NCI-H2227 (cell line): ENCODE measurements at regions not wholly inside any gene's neighbourhood (a gene's known extent, or its start where the extent isn't known, plus 50 kb on each side); places are given as distances from the start of the nearest gene placed in this dataset.

Experiments
- DNase-seq: peaks from one replicate; lab custom pipeline; 2025; ENCODE audit not compliant: unreplicated experiment; lab: John Stamatoyannopoulos, UW

GRCh38 chrX:43005561-43005960 is 227.6 kb upstream of the PPP1R2C start:
- DNase-seq: no peak

DNA sequence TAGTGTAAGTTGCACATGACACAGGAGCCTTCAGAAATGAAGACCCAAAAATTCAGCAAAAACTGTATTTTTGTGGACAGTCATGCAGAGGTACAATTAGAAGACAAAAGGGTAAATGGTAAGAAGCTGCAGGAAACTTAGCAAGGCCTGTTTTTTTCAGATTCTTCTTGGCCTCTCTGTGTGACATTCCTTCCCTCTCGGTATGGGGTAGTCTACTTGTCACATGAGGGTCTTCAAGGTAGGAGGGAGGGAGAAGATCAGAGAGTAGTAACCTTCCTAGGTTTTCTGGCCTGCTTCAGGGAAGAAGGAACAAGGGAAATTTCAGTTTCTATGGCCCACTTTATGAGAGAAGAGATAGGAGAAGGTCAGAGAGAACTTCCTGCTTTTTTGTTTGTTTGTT is 230.4 kb upstream of the PPP1R2C start:
- no peak for DNase-seq

DNA sequence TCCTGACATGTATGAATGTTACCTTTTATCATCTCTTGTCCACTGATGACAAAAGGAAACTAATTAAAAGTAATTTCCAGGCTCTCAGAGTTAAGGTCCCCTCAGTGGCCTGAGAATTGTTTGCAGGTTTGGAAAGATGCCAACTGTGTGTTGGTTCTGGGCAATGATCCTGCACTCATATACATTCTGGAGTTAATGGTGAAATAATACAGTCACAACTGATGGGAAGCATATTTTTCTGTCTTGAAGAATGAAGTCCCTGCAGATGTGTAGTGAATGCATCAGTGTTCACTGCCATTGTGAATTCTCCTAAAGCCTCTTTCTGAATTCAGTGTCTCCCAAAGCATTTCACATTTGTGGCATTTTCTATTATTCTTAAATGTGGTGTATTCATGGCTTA is 238.1 kb upstream of the PPP1R2C start:
- peak; percentile 55 for DNase-seq

GRCh38 chrX:43018031-43018430 is 240.1 kb upstream of the PPP1R2C start:
- no peak for DNase-seq

- DNase-seq: no peak
Measured at GRCh38 chrX:43019021-43019420, 241.1 kb upstream of the PPP1R2C start.

GRCh38 chrX:43025806-43026315 is 247.9 kb upstream of the PPP1R2C start:
- no peak for DNase-seq

- DNase-seq: no peak
Measured at GRCh38 chrX:43064096-43064495, 286.1 kb upstream of the PPP1R2C start.

GRCh38 chrX:43065978-43066377 is 288.0 kb upstream of the PPP1R2C start:
- no peak for DNase-seq

GRCh38 chrX:43068639-43069038 is 290.7 kb upstream of the PPP1R2C start:
- DNase-seq: no peak

DNA sequence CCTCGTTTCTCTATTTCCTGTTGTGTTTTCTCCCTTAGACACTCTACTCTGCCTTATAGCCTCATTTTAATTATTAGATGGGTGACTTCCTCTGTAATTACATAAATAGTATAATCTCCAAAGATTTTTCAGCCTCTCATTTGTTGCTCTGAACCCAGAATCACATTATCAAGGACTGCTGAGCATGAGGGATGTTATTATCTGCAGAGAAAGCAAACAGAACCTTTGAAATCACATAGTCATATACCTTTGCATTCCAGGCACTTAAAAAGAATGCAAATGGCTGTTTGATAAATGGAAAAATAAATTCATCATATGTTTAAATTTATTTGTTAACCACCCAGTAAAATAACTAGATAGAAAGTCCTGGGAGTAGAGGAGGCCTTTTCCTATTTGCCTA is 305.1 kb upstream of the PPP1R2C start:
- no peak for DNase-seq

DNA sequence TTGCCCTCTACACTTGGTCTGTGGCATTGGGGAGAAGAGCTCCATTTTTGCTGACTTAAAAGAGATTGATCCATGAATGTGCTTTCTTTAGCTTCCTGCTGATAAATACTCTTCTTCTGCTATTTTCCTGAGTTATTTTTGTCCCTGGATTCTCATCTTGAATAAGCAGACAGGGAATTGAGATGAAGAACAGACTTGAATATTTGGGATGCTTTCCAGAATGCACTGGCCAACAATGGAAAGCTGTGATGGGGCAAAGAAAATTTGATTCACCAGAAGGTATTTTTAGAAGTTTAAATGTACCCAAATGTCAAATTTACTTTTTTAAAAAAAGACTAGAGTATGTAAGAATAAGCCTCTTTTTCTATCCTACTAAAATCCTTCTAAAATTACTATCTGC is 309.9 kb upstream of the PPP1R2C start:
- no peak for DNase-seq

DNA sequence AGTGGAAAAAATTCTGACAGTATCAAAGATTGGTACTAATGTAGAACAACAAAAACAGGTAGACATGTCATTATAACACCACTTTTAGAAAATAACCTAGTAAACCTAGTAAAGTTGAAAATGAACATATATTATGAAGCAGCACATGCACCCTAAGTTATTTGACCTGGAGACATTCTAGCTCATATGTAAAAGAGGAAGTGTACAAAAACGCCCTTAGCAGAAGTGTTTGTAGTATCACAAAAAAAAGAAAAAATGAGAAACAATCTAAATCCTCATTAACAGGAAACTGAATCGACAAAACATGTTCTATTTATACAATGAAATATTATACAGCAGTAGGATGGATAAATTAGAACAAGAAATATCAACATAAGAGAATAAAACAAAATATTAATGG is 318.9 kb upstream of the PPP1R2C start:
- no peak for DNase-seq

GRCh38 chrX:43106009-43106408 is 328.0 kb upstream of the PPP1R2C start:
- DNase-seq: no peak

GRCh38 chrX:43108828-43109227 is 330.9 kb upstream of the PPP1R2C start:
- DNase-seq: no peak

DNA sequence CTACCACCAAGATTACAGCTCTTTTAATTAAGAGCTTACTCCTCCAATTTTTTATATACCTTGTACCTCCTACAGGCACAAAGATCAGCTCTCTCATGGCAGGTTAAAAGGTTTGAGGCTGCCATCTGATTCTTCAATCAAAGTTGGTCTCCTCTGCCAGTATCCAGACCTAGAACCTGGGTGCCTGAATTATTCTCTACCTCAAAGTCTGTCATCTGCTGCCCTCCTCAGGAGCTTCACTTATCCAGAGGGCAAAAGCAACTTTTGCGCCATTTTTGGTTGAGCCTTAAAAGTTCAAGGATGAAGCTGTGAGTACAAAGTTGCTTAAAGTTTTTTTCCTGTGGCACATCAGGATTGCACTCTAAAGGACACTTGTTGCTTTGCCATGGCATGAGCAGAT is 343.7 kb upstream of the PPP1R2C start:
- DNase-seq: no peak

DNA sequence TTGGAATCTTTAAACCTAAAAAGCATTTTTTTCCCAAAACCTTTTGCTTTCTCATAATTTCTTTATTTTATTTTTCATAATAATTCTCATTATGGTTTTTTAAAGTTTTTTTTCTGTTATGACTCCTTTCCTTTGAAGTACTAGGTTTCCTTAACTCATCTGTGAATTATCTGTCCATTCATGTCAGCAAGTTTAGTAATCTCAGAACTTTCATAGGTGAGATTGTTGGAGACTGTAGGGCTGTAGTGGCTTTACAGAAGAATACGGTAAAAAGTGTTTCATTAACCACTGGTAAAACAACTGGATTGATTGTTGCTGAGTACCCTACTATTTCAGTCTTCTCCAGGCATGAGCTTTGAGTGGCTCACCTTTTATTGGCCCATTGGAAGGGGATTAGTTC is 361.7 kb upstream of the PPP1R2C start:
- no peak for DNase-seq

DNA sequence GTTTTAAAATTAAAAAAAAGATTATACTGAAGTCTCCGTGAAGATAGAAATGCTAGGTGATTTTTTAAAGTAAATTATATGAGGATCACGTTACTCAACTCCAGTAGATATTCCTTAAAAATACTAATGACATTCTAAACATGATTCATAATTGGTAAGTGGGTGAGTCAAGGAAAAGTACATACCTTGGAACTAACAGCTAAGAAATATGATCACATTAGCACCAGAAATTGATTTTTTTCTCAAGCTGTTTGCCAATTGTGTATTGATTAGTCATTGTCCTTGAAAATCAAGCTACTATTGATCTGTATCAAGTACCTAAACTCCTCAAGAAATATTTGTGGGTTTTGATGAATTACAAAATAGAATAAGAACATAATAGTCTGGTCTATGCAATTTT is 362.6 kb upstream of the PPP1R2C start:
- DNase-seq: no peak

DNA sequence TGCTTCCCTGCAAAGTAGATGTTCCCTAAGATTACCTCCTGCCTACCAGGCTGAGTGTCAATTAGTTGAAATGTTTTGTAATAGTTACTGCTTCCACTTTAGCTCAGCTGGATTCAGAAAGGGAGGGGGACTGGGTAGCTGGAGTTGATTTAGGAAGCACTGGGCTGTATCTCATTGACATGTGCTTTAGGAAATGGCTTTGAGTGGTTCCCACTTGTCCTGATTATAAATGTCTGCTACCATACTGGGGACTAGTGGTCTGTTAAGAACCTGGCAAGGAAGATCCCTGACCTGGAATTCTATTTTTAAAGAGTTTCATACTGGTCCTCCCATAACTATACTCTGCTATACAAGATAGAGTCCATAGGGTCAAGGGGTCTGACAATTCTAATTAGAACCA is 363.9 kb upstream of the PPP1R2C start:
- peak; percentile 36 for DNase-seq

DNA sequence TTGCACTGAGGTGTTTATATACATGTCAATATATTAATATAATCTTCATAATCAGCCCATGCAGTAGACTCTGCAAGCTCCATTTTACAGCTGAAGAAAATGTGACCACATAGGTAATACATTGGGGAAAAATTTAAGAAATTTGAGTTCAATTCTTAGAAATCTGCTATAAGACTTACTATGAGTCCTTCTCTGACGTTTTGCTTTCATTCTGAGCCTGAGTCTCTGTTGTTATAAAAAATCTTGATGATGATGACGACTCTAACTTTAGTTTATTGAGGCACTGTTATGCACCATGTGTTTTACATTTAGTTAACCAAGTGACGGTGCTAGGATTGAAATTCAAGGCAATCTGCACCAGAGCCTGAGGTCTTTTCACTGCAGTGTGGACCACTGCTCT is 370.3 kb upstream of the PPP1R2C start:
- no peak for DNase-seq

- DNase-seq: no peak
Measured at GRCh38 chrX:43165343-43165920, 387.5 kb upstream of the PPP1R2C start.

DNA sequence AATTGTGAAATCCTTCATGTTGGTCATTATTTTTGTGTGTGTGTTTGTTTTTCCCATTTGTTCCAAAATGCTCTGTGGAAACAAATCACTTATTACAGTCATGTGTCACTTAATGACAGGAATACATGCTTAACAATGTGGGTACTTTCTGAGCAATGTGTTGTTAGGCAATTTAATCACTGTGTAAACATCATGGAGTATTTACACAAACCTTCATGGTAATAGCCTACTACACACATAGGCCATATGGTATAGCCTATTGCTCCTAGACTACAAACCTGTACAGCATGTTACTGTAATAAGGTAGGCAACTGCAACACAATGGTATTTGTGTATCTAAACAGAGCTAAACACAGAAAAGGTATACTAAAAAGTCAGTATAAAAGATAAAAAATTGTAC is 388.9 kb upstream of the PPP1R2C start:
- DNase-seq: no peak

- no peak for DNase-seq
Measured at GRCh38 chrX:43175434-43175833, 397.5 kb upstream of the PPP1R2C start.

- no peak for DNase-seq
Measured at GRCh38 chrX:43176686-43177085, 398.7 kb upstream of the PPP1R2C start.

DNA sequence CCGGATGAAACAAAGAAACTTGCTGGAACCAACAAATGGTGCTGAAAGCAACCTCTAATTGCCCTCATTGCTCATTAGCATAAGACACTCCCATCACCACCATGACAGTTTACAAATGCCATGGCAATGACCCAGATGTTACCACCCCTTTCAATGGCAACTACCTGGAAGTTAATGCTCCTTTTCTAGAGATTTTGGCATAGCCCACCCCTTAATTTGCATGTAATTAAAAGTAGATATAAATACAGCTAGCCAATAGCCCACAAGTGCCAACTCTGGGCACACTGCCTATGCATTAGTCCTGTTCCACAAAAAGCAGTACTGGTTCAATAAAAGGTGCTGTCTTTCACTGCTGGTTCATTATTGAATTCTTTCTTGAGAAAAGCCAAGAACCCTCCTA is 410.3 kb upstream of the PPP1R2C start:
- DNase-seq: no peak
